ENCODE measurements at regions not wholly inside any gene's neighbourhood (a gene's known extent, or its start where the extent isn't known, plus 50 kb on each side); places are given as distances from the start of the nearest gene placed in this dataset.

DNA sequence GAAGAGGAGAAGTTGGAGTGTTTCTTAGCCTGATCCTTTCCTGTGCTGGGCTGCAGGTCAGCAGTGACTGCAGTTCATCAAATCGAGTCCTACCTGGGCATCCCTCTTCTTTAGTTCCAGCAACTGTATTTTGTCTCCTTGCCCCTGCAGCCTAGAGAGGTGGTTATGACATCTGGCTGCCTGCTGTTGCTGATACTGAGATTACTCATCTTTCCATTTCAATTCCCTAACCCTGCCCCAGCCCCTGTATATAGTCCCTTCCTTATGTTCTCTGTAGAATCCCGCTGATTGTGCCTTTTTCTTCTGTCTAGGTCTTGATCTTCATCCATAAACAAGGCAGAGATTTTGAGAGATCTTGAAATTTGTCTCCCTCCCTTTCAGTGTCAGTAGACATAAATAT is 393.3 kb downstream of the EDEM1 start:
- intact Hi-C loops (cut with micrococcal nuclease) (no loop called here), dilution Hi-C loops (cut with MboI; ENCODE audit: extremely low pct_ligation_motif_present, low sequenced_read_pairs) (no loop called here)
- FAIRE-seq: no peak

More for the DNA sequence above, 393.3 kb downstream of the EDEM1 start:
- Histone ChIP-seq H3K27me3 (ENCODE audit: control insufficient read depth in 2 of 2, insufficient read depth in 2 of 2, low read length in 2 of 2) (no peaks in the 10 kb centered on the region), H3K9me3 (replicated peaks; ENCODE audit: control insufficient read depth, insufficient read depth, low read length) (peaks cover 8% of the 10 kb centered on the region), H3K9ac (replicated peaks; ENCODE audit: extremely low read depth, insufficient read depth, low read length) (no peak overlapping the region), H3K4me3 (replicated peaks in 1 of 3; ENCODE audit: insufficient read depth in 1 of 3, low read depth in 1 of 3, low read length in 3 of 3) (no peak overlapping the region), H3K79me2 (ENCODE audit: control insufficient read depth, insufficient read depth, low read length) (no peaks in the 10 kb centered on the region), H2AFZ (ENCODE audit: low read depth, low read length) (no peak overlapping the region), H3K9me1 (replicated peaks; ENCODE audit: control insufficient read depth, extremely low read depth, insufficient read depth, low read length) (no peaks in the 10 kb centered on the region), H3K4me2 (ENCODE audit: insufficient read depth, low read length) (no peak overlapping the region), H3K27ac (ENCODE audit: insufficient read depth, low read depth, low read length) (no peak overlapping the region), H4K20me1 (replicated peaks; ENCODE audit: control insufficient read depth, extremely low read depth, insufficient read depth, low read length) (no peaks in the 10 kb centered on the region), H3K4me1 (ENCODE audit: control insufficient read depth, extremely low read depth, insufficient read depth, low read length) (no peaks in the 10 kb centered on the region), H3K36me3 (ENCODE audit: control insufficient read depth in 2 of 2, extremely low read depth in 1 of 2, insufficient read depth in 2 of 2, low read length in 2 of 2) (no peaks in the 10 kb centered on the region)
- TF ChIP-seq POLR2A (IDR thresholded peaks at IDR 0.05; ENCODE audit: low read depth, low read length) (no peak), GATA2 (IDR thresholded peaks at IDR 0.05; ENCODE audit: insufficient read depth, insufficient read length, low read depth, low read length) (no peak), POLR2AphosphoS5 (IDR thresholded peaks at IDR 0.05; ENCODE audit: insufficient read depth, low read depth, low read length) (no peak), EZH2 (IDR thresholded peaks at IDR 0.05; ENCODE audit: borderline replicate concordance, low read depth, low read length, severe bottlenecking) (no peak), FOS (IDR thresholded peaks at IDR 0.05; ENCODE audit: borderline replicate concordance, insufficient read depth, low read length) (no peak), MYC (IDR thresholded peaks at IDR 0.05; ENCODE audit: low read depth, low read length) (no peak), JUN (IDR thresholded peaks at IDR 0.05; ENCODE audit: borderline replicate concordance, insufficient read depth, insufficient read length, low read depth) (no peak)
- TF ChIP-seq, protein P1, sequence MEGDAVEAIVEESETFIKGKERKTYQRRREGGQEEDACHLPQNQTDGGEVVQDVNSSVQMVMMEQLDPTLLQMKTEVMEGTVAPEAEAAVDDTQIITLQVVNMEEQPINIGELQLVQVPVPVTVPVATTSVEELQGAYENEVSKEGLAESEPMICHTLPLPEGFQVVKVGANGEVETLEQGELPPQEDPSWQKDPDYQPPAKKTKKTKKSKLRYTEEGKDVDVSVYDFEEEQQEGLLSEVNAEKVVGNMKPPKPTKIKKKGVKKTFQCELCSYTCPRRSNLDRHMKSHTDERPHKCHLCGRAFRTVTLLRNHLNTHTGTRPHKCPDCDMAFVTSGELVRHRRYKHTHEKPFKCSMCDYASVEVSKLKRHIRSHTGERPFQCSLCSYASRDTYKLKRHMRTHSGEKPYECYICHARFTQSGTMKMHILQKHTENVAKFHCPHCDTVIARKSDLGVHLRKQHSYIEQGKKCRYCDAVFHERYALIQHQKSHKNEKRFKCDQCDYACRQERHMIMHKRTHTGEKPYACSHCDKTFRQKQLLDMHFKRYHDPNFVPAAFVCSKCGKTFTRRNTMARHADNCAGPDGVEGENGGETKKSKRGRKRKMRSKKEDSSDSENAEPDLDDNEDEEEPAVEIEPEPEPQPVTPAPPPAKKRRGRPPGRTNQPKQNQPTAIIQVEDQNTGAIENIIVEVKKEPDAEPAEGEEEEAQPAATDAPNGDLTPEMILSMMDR (IDR thresholded peaks at IDR 0.05; ENCODE audit: extremely low read depth in 1 of 2, insufficient read depth in 1 of 2, low read depth in 1 of 2, low read length in 2 of 2): no peak
- TF ChIP-seq, protein P2, sequence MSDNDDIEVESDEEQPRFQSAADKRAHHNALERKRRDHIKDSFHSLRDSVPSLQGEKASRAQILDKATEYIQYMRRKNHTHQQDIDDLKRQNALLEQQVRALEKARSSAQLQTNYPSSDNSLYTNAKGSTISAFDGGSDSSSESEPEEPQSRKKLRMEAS (IDR thresholded peaks at IDR 0.05; ENCODE audit: insufficient read depth, insufficient read length): no peak
- DNase-seq (ENCODE audit: low read depth, low spot score): no peak
- BruUV-seq (replicated peaks): no TSS peak
- ChIA-PET CTCF (no interaction called here), POLR2A (no interaction called here)

Measured in endothelial cell of umbilical vein (primary cell).